Stimulated activated CD8-positive, alpha-beta memory T cell treated with anti-CD3 and anti-CD28 coated beads, Interleukin-7, amount 100 ng/mL, for 4 hours (primary cell): ENCODE measurements at regions not wholly inside any gene's neighbourhood (a gene's known extent, or its start where the extent isn't known, plus 50 kb on each side); places are given as distances from the start of the nearest gene placed in this dataset.
"Not testable (repeated sequence)": the region's sequence is repeated elsewhere in the genome, so short reads cannot be mapped to it uniquely, and the experiment has no call there.

Experiments
- DNase-seq, 2 donors: peaks; one replicate each; pipeline ENCODE4 v3.0.0-alpha.2; 2020; ENCODE audit warnings: low read depth in 2 of 2

DNA sequence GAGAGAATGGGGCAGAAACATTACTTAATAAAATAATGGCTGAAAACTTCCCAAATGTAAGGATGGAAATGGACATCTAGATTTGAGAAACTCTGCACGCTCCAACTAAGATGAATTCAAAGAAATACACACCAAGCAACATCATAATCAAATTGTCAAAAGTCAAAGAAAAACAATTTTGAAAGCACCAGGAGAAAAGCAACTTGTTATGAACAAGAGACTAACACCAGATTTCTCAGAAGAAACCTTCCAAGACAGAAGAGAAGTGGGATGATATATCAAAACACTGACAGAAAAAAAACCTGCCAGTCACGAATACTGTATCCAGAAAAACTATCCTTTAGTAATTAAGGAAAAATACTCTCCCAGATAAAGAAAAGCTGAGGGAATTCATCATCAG lies 208.6 kb upstream of the SAMSN1 start:
- DNase-seq: no peak

- DNase-seq: no peak
Observed at GRCh38 chr21:14754259-14754604, 208.1 kb upstream of the SAMSN1 start.

- no peak for DNase-seq
Observed at GRCh38 chr21:14753466-14754258, 207.5 kb upstream of the SAMSN1 start.

- no peak for DNase-seq
Observed at GRCh38 chr21:14753069-14753465, 207.0 kb upstream of the SAMSN1 start.

DNA sequence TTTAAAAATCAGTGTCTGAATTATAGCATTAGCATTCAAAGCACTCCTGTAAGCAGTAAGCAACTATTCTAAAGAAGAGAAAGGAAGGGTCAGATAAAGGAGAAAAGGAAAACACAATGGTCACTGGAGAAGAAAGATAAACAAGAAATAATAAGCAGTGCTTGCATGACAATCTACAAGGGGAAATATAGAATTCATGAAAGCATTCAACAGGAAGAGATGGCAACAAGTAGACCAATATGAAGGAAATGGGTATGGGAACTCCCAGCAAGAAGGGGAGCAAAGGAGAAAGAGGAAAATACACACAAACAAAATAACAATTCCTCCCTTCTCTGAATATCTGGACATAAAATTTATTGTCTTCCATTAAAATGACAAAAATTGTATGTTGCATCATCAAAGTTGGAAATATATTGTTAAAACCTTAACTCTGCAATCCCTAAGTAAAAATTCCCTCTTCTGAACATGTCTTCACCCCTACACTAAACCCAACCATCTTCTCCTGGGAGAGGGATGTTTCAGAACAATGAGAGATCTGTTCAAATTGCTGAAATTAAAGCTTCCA lies 206.3 kb upstream of the SAMSN1 start:
- no peak for DNase-seq

DNA sequence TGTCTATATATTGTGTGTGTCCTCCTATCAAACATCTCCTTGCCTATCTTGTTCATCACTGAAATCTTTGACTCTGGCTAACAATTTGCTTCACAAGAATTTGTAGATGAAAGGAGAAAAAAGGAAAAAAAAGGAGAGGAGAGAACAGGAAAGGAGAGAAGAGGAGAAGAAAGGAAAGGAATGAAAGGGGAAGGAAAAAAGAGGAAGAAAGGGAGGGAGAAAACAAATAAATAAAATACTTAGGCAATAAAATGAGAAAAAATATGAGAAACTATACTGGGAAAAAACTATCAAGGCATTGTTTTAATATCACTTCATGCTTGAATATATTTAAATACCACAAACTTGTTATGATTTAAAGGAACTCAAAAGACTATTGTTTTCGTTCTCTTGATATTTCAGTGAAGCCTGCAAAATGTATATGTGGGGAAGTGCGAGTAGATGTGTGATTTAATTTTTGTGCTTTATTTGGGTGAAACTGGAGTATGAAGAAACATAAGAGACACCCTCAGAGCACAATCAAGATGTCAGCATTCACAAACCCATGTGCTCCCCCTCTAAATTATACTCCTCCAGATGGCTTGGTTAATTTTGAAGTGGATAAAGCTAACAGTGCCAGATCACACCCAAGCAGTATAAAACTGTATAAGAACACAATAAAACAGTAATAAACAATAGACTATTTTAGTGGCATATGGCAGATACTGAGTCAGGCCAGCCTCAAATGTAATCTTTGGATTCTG lies 205.7 kb upstream of the SAMSN1 start:
- no peak for DNase-seq

GRCh38 chr21:14751011-14751410 lies 204.9 kb upstream of the SAMSN1 start:
- DNase-seq: no peak

DNA sequence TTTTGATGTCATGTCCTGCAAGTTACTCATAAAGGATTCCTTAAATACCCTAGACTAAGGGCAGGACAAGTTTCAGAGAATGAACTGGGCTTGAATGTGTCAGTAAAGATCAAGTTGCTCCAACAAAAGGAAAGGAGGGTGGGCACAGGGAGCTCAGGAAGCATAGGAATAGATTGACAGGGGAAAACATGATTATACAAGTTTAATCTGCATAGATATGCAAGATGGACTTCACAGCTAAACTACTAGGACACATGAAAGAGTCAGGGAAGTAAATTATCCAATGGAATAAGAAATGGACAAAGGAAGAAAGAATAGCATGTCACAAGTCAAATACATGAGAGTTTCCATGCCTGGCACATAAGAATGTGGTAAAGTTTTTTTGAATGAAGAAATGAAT lies 203.9 kb upstream of the SAMSN1 start:
- DNase-seq: no peak

DNA sequence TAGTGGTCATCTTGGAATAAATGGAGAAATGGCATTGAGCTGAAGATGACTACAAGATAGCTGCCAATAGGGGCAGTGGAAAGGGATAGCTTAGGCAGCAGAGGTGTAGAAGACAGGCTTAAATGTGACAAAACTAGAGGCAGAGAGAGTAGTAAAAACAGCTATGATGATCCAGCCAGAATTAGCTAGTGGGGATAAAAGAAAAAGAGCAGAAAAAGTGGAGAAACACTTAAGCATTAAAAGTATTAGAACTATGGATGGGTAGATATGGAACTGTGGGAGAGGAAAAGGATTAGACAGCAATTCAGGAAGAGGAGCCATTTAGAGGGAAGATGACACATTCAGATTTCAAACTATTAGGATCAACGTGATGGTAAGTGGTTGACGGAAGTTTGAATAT lies 202.5 kb upstream of the SAMSN1 start:
- no peak for DNase-seq

- DNase-seq: no peak
Observed at GRCh38 chr21:14744368-14744767, 198.3 kb upstream of the SAMSN1 start.

GRCh38 chr21:14742119-14742518 lies 196.0 kb upstream of the SAMSN1 start:
- DNase-seq: no peak

DNA sequence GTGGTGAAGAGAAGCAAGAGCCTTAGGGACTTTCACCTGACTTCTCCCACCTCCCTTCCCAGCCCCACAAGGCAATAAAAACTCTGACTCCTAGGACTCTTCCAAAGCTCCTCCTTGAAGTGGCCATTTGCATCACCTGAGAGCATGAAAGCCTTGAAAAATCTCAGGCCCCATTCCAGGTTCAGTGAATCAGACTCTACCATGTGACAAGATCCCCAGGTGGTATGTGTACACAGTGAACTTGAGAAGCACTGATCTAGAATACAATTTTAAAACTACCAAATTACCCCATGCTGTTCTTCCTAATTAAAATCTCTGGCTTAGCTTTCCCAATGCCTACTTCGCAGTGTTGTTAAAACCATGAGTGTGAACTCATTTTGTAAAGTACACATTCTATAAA lies 195.1 kb upstream of the SAMSN1 start:
- DNase-seq: no peak

GRCh38 chr21:14740692-14741091 lies 194.6 kb upstream of the SAMSN1 start:
- no peak for DNase-seq

DNA sequence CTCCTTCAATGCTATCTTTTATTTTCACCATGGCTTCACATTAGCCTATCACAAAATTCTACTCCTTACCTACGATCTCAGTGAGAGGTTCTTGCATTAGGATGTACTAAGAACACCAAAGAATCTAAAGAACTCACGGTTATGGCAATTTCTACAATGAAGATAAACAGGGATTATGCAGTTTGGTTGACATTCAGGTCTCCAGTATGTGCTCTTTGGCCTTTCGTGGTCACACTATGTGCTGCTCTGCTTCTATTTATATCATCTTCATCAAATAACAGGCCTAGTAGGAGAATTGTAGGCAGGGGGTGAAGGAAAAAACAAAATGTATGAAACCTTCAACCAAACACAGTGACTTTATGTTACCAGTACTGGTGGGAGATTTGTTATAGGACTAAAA lies 194.0 kb upstream of the SAMSN1 start:
- DNase-seq: no peak

DNA sequence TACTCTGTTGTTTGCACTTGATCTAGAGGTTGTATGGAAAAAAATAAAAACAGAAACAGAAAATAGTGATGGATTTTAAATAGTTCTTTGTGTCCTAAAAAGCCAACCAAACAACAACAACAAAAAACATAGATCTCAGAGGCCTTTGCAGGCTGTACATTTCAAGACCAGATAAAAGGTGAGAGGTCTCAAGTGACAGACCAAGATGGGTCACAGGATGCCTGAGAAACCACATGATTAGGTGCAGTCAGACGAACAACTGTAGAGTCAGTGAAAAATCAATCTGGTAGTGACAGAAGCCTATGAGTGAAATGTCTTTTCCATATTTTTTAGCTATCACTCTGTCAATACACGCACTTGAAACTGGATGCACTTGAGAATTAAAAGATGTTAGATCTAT lies 193.5 kb upstream of the SAMSN1 start:
- no peak for DNase-seq

GRCh38 chr21:14738576-14738975 lies 192.5 kb upstream of the SAMSN1 start:
- DNase-seq: not testable (repeated sequence)

DNA sequence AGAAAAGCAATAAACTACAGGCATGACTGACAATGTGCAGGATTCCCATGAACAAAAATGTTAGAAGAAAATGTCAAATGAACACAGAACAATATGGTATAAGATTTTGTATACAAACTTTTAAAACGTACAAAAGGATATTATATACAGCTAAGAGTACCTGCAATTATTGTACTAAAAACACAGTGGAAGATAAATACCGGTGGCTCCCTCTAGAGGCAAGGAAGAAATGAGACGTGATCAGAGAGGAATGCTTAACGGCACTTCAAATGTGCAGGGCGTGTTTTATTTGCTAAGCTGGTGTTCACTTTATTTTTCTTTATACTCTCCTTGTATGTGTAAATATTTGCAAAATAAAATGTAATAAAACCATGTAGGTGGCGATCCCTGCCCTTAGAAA lies 191.8 kb upstream of the SAMSN1 start:
- DNase-seq: peak; percentile 4 to 28

GRCh38 chr21:14737284-14737691 lies 191.2 kb upstream of the SAMSN1 start:
- no peak for DNase-seq

- DNase-seq: no peak
Observed at GRCh38 chr21:14736672-14737071, 190.6 kb upstream of the SAMSN1 start.

GRCh38 chr21:14736162-14736561 lies 190.0 kb upstream of the SAMSN1 start:
- DNase-seq: no peak

GRCh38 chr21:14734833-14735232 lies 188.7 kb upstream of the SAMSN1 start:
- no peak for DNase-seq

DNA sequence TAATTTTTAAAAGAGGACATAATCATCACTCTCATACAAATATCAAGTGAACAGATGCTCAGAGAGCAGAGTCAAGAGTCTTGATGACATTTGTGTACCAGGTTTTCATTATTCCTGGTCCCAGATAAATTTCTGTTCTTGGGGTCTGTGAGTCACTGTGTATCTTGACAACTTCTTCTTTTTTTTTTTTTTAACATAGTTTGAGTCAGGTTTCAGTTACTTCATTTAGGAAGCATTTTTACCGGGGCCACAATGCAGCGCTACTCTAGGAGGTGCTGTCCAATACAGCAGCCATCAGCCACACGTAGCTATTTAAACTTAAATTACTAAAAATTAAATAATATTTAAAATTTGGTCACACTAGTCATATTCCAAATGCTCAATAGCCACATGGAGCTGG lies 188.1 kb upstream of the SAMSN1 start:
- DNase-seq: no peak

- no peak for DNase-seq
Observed at GRCh38 chr21:14725219-14725618, 179.1 kb upstream of the SAMSN1 start.
